ENCODE measurements at regions not wholly inside any gene's neighbourhood (a gene's known extent, or its start where the extent isn't known, plus 50 kb on each side); places are given as distances from the start of the nearest gene placed in this dataset.
"Not testable (repeated sequence)": the region's sequence is repeated elsewhere in the genome, so short reads cannot be mapped to it uniquely, and the experiment has no call there.

GRCh38 chr5:174920906-174921550 lies 196.6 kb downstream of the MSX2 start:
- TF ChIP-seq EP300 (IDR thresholded peaks at IDR 0.05): no peak
- no peak for TF ChIP-seq POLR2A (IDR thresholded peaks at IDR 0.05)
- TF ChIP-seq CTCF (IDR thresholded peaks at IDR 0.05): no peak
- no peak for TF ChIP-seq POLR2AphosphoS5 (IDR thresholded peaks at IDR 0.05)
- H3K27me3 ChIP-seq: no peaks in the 10 kb centered on the region
- intact Hi-C loops (cut with DNase I): no loop called here
- no peaks in the 10 kb centered on the region for H3K36me3 ChIP-seq
- no peaks in the 10 kb centered on the region for H3K4me1 ChIP-seq
- 35 to 72% methylated on average over 8 of the region's 8 CpGs for WGBS, 2 donors
- H3K9me3 ChIP-seq: no peaks in the 10 kb centered on the region
- no peak overlapping the region for H3K4me3 ChIP-seq
- no peak overlapping the region for H3K27ac ChIP-seq
- no peak for DNase-seq

- Histone ChIP-seq H3K4me1 (no peaks in the 10 kb centered on the region), H3K27ac (no peak overlapping the region), H3K4me3 (no peak overlapping the region), H3K36me3 (no peaks in the 10 kb centered on the region), H3K27me3 (no peaks in the 10 kb centered on the region), H3K9me3 (no peaks in the 10 kb centered on the region)
- TF ChIP-seq POLR2AphosphoS5 (IDR thresholded peaks at IDR 0.05) (no peak), CTCF (IDR thresholded peaks at IDR 0.05) (no peak), EP300 (IDR thresholded peaks at IDR 0.05) (no peak), POLR2A (IDR thresholded peaks at IDR 0.05) (no peak)
- intact Hi-C loops (cut with DNase I): no loop called here
- WGBS, 2 donors: 74 to 83% methylated on average over 3 of the region's 3 CpGs
- DNase-seq: no peak
Measured at GRCh38 chr5:174919351-174919750, 195.0 kb downstream of the MSX2 start.

- Histone ChIP-seq H3K9me3 (no peaks in the 10 kb centered on the region), H3K27ac (no peak overlapping the region), H3K4me3 (no peak overlapping the region), H3K4me1 (no peaks in the 10 kb centered on the region), H3K36me3 (no peaks in the 10 kb centered on the region), H3K27me3 (no peaks in the 10 kb centered on the region)
- intact Hi-C loops (cut with DNase I): no loop called here
- DNase-seq: no peak
- TF ChIP-seq POLR2A (IDR thresholded peaks at IDR 0.05) (no peak), EP300 (IDR thresholded peaks at IDR 0.05) (no peak), CTCF (IDR thresholded peaks at IDR 0.05) (no peak), POLR2AphosphoS5 (IDR thresholded peaks at IDR 0.05) (no peak)
- WGBS, 2 donors: 19 to 36% methylated on average over 1 of the region's 1 CpG
Measured at GRCh38 chr5:174918655-174919054, 194.3 kb downstream of the MSX2 start.

GRCh38 chr5:174917976-174918554 lies 193.7 kb downstream of the MSX2 start:
- Histone ChIP-seq H3K4me1 (no peaks in the 10 kb centered on the region), H3K27me3 (no peaks in the 10 kb centered on the region), H3K36me3 (no peaks in the 10 kb centered on the region), H3K27ac (no peak overlapping the region), H3K9me3 (no peaks in the 10 kb centered on the region), H3K4me3 (no peak overlapping the region)
- DNase-seq: no peak
- TF ChIP-seq POLR2AphosphoS5 (IDR thresholded peaks at IDR 0.05) (no peak), CTCF (IDR thresholded peaks at IDR 0.05) (no peak), POLR2A (IDR thresholded peaks at IDR 0.05) (no peak), EP300 (IDR thresholded peaks at IDR 0.05) (no peak)
- WGBS, 2 donors: 56 to 80% methylated on average over 13 of the region's 13 CpGs
- intact Hi-C loops (cut with DNase I): no loop called here

GRCh38 chr5:174917435-174917834 lies 193.1 kb downstream of the MSX2 start:
- DNase-seq; intact Hi-C loops (cut with DNase I); H3K27ac ChIP-seq; H3K4me3 ChIP-seq; H3K9me3 ChIP-seq; H3K27me3 ChIP-seq; H3K4me1 ChIP-seq; H3K36me3 ChIP-seq: not testable (repeated sequence)
- WGBS, 2 donors: 91 to 94% methylated on average over 6 of the region's 6 CpGs

GRCh38 chr5:174916924-174917323 lies 192.5 kb downstream of the MSX2 start:
- H3K36me3 ChIP-seq; H3K4me1 ChIP-seq; H3K27ac ChIP-seq; DNase-seq; intact Hi-C loops (cut with DNase I); H3K9me3 ChIP-seq; H3K4me3 ChIP-seq; H3K27me3 ChIP-seq: not testable (repeated sequence)
- WGBS, 2 donors: 80 to 89% methylated on average over 1 of the region's 1 CpG

Data from sigmoid colon (tissue), 6 donors.